ENCODE measurements at regions not wholly inside any gene's neighbourhood (a gene's known extent, or its start where the extent isn't known, plus 50 kb on each side); places are given as distances from the start of the nearest gene placed in this dataset.

DNA sequence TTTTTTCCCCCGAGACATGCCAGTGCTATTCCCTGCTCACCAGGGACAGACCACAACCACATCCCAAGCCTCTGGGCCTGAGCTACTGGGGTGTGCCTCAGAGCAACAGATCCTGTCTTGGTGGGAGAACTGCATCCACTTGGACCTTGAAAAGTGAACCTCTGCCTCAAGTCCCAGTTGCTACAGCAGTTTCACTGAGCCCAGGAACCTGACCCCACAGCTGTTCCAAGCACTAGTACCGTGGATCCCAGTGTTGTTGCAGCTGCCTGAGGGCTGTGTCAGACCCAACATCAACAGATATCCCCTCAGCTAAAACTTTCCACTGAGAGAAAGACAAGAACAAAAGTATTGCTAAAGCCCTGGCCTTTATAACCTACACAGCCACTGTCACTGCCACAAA, 373.0 kb downstream of the PLPP3 start:
- TF ChIP-seq, protein P1, sequence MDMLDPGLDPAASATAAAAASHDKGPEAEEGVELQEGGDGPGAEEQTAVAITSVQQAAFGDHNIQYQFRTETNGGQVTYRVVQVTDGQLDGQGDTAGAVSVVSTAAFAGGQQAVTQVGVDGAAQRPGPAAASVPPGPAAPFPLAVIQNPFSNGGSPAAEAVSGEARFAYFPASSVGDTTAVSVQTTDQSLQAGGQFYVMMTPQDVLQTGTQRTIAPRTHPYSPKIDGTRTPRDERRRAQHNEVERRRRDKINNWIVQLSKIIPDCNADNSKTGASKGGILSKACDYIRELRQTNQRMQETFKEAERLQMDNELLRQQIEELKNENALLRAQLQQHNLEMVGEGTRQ (CRISPR knock-in tag; IDR thresholded peaks at IDR 0.05): no peak
- TF ChIP-seq, protein P2, sequence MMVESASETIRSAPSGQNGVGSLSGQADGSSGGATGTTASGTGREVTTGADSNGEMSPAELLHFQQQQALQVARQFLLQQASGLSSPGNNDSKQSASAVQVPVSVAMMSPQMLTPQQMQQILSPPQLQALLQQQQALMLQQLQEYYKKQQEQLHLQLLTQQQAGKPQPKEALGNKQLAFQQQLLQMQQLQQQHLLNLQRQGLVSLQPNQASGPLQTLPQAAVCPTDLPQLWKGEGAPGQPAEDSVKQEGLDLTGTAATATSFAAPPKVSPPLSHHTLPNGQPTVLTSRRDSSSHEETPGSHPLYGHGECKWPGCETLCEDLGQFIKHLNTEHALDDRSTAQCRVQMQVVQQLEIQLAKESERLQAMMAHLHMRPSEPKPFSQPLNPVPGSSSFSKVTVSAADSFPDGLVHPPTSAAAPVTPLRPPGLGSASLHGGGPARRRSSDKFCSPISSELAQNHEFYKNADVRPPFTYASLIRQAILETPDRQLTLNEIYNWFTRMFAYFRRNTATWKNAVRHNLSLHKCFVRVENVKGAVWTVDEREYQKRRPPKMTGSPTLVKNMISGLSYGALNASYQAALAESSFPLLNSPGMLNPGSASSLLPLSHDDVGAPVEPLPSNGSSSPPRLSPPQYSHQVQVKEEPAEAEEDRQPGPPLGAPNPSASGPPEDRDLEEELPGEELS (CRISPR knock-in tag; IDR thresholded peaks at IDR 0.05): no peak
- TF ChIP-seq CTCF (IDR thresholded peaks at IDR 0.05): no peak
- TF ChIP-seq, protein P3, sequence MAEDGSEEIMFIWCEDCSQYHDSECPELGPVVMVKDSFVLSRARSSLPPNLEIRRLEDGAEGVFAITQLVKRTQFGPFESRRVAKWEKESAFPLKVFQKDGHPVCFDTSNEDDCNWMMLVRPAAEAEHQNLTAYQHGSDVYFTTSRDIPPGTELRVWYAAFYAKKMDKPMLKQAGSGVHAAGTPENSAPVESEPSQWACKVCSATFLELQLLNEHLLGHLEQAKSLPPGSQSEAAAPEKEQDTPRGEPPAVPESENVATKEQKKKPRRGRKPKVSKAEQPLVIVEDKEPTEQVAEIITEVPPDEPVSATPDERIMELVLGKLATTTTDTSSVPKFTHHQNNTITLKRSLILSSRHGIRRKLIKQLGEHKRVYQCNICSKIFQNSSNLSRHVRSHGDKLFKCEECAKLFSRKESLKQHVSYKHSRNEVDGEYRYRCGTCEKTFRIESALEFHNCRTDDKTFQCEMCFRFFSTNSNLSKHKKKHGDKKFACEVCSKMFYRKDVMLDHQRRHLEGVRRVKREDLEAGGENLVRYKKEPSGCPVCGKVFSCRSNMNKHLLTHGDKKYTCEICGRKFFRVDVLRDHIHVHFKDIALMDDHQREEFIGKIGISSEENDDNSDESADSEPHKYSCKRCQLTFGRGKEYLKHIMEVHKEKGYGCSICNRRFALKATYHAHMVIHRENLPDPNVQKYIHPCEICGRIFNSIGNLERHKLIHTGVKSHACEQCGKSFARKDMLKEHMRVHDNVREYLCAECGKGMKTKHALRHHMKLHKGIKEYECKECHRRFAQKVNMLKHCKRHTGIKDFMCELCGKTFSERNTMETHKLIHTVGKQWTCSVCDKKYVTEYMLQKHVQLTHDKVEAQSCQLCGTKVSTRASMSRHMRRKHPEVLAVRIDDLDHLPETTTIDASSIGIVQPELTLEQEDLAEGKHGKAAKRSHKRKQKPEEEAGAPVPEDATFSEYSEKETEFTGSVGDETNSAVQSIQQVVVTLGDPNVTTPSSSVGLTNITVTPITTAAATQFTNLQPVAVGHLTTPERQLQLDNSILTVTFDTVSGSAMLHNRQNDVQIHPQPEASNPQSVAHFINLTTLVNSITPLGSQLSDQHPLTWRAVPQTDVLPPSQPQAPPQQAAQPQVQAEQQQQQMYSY (CRISPR knock-in tag; IDR thresholded peaks at IDR 0.05): no peak
- TF ChIP-seq, protein P4, sequence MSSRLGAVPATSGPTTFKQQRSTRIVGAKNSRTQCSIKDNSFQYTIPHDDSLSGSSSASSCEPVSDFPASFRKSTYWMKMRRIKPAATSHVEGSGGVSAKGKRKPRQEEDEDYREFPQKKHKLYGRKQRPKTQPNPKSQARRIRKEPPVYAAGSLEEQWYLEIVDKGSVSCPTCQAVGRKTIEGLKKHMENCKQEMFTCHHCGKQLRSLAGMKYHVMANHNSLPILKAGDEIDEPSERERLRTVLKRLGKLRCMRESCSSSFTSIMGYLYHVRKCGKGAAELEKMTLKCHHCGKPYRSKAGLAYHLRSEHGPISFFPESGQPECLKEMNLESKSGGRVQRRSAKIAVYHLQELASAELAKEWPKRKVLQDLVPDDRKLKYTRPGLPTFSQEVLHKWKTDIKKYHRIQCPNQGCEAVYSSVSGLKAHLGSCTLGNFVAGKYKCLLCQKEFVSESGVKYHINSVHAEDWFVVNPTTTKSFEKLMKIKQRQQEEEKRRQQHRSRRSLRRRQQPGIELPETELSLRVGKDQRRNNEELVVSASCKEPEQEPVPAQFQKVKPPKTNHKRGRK (CRISPR knock-in tag; IDR thresholded peaks at IDR 0.05; ENCODE audit: borderline replicate concordance): no peak
- no peak for TF ChIP-seq ZNF317 (CRISPR knock-in tag; IDR thresholded peaks at IDR 0.05; ENCODE audit: borderline replicate concordance, low read depth)
- no peak for TF ChIP-seq TCF7 (CRISPR knock-in tag; IDR thresholded peaks at IDR 0.05; ENCODE audit: low read depth)
- TF ChIP-seq, protein P5, sequence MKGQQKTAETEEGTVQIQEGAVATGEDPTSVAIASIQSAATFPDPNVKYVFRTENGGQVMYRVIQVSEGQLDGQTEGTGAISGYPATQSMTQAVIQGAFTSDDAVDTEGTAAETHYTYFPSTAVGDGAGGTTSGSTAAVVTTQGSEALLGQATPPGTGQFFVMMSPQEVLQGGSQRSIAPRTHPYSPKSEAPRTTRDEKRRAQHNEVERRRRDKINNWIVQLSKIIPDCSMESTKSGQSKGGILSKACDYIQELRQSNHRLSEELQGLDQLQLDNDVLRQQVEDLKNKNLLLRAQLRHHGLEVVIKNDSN (CRISPR knock-in tag; IDR thresholded peaks at IDR 0.05): no peak
- TF ChIP-seq, protein P6, sequence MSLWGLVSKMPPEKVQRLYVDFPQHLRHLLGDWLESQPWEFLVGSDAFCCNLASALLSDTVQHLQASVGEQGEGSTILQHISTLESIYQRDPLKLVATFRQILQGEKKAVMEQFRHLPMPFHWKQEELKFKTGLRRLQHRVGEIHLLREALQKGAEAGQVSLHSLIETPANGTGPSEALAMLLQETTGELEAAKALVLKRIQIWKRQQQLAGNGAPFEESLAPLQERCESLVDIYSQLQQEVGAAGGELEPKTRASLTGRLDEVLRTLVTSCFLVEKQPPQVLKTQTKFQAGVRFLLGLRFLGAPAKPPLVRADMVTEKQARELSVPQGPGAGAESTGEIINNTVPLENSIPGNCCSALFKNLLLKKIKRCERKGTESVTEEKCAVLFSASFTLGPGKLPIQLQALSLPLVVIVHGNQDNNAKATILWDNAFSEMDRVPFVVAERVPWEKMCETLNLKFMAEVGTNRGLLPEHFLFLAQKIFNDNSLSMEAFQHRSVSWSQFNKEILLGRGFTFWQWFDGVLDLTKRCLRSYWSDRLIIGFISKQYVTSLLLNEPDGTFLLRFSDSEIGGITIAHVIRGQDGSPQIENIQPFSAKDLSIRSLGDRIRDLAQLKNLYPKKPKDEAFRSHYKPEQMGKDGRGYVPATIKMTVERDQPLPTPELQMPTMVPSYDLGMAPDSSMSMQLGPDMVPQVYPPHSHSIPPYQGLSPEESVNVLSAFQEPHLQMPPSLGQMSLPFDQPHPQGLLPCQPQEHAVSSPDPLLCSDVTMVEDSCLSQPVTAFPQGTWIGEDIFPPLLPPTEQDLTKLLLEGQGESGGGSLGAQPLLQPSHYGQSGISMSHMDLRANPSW (CRISPR knock-in tag; conservative IDR thresholded peaks at IDR 0.05; ENCODE audit: low read depth): no peak
